A172 (cell line): ENCODE measurements at regions not wholly inside any gene's neighbourhood (a gene's known extent, or its start where the extent isn't known, plus 50 kb on each side); places are given as distances from the start of the nearest gene placed in this dataset.

Experiments used
- DNase-seq: peaks from one replicate; pipeline ENCODE4 v3.0.0-alpha.2; 2015; ENCODE audit warnings: low spot score

GRCh38 chr11:69393178-69393832 is 88.2 kb upstream of the LINC01488 start:
- DNase-seq, result no peak

GRCh38 chr11:69393865-69394233 is 87.6 kb upstream of the LINC01488 start:
- no peak for DNase-seq

GRCh38 chr11:69394234-69394868 is 87.1 kb upstream of the LINC01488 start:
- no peak for DNase-seq

DNA sequence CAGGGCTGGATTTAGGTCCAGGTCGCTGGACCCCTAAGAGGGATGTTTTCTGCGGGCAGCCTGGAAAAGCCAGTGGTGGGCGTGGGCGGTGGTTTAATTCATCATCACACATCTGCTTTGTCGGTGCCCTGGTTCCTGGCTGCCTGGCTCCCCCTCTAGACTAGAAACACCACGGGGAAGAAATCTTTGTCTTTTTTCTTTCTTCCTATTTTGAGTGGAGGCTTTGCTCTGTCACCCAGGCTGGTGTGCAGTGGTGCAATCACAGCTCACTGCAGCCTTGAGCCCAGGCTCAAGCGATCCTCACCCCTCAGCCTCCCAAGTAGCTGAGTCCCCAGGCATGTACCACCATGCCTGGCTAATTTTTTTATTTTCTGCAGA is 86.6 kb upstream of the LINC01488 start:
- DNase-seq, result no peak

- no peak for DNase-seq
Measured at GRCh38 chr11:69395287-69395686, 86.2 kb upstream of the LINC01488 start.

DNA sequence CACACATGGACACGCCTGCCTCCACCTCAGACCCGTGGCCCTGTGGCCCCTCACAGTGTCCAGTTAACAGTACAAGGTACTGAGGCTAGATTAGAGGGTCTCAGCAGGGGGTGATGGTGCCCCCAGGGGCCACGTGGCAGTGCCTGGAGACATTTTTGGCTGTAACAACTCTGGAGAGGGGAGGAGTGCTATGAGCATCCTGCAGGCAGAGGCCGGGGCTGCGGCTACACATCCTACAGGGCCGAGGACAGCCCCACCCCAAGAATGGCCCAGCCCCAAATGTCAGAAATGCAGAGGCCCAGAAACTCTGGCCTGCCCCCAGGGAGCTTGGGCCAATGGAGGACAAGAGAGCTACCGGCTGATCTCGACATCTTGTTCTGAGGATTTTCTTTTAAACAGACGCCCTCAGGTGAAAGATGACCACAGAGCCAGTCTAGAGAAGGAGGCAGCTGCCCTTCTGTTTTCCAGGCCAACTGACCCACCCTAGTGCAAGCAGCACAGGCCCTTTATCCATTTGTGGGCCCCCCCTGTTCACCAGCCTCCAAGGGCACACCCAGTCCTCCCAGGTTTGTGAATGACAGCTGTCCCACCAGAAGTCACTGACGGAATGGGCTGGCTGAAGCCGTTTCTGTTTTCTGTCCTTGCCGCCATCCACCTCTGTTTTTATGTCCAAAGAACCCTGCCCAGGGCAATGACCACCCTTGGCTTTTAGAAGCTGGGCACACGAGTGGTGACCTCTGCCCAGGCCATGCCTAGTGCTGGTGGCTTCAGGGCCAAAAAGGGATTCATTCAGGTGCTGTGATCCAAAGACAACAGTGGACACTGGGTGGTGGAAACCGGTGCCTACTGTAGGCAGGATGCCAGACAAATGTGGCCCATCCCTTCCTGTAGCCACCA is 85.2 kb upstream of the LINC01488 start:
- no peak for DNase-seq

DNA sequence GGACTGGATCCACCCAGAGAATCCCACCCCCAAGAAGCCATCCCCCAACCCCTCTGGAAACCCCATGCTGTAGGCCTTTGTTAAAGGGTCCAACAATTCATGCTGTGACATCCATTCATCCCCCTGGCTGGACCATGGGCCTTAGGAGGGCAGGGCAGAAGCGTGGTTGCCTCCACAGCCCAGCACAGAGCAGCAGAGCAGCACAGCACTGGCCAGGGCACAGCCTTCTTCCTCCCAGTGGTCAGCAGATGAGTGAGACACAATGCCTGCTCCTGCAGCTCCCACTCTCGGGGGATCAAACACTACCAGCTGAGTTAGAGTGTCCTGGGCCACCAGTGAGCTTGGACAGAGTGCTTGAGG is 84.5 kb upstream of the LINC01488 start:
- no peak for DNase-seq

DNA sequence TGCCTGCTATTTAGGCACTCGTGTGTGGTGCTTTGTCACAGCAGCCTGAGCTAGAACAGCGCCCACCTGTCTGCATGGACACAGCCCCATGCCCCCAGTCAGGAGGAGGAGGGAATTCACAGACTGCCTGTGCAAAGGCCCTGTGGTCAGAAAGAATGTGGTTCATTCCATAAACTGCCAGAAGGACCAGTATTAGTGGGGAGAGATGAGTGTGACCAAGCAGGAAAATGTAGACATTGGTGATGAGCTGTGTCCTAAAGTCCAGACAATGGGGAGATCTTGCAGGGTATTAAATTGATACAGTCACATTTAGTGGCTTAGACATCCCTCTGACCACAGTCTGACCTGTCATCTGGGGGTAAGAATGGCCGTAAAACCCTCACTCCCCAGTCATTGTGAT is 83.7 kb upstream of the LINC01488 start:
- no peak for DNase-seq

GRCh38 chr11:69398529-69399492 is 82.7 kb upstream of the LINC01488 start:
- DNase-seq, result peak; percentile 79

DNA sequence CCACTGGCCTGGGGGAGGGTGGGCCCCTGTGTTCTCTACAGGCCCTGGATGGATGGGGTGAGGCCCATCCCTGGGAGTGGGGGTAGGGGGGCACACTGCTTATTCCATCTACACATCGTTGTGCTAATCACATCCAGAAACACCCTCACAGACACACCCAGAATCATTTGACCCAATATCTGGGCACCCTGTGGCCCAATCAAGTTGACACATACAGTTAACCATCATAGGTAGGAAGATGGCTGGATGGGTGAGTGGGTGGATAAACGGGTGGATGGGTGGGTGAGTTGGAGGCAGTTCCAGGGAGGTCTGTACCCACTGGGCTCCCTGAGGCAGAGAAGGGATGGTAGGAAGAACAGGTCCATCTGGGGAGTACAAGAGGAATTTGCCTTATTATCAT is 81.3 kb upstream of the LINC01488 start:
- DNase-seq, result no peak

DNA sequence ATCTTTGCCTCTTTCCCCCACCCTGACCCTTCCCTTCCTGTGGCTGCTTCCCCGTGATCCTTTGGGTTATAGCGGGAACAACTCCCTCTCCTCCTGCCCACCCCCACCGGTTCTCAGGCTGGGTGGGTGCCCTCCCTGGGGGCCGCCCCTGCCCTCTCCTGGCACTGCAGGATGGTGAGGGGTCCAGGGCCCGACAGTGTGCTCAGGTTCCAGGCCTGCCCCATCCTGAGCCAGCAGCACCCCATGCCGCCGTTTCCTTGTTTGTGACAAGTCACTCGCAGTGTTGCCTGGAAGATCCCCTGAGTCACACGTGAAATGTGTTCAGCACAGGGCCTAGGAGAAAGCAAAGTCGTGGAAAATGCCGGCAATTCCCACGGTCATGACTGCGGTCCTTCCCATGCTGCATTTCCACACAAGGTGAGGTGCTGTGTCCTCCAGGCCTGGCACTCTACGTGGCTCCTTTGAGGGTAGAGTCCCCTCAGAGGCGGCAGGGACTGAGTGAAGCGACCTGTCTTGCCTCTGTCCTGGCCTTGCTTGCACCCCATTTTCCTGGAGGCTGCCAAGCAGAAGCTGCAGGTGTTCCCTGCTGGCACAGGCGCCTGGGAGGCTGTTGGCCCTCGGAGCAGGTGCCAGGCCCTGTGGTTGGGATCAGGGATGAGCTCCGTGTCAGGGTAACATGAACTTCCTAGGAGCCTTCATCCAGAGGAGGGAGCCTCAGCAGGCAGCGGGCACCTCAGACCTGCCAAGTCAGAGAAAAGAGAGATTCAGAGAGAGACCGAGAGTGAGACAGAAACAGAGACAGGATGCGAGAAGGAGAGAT is 80.5 kb upstream of the LINC01488 start:
- no peak for DNase-seq

GRCh38 chr11:69401715-69402114 is 79.7 kb upstream of the LINC01488 start:
- DNase-seq, result no peak

GRCh38 chr11:69402251-69402887 is 79.1 kb upstream of the LINC01488 start:
- DNase-seq, result no peak

DNA sequence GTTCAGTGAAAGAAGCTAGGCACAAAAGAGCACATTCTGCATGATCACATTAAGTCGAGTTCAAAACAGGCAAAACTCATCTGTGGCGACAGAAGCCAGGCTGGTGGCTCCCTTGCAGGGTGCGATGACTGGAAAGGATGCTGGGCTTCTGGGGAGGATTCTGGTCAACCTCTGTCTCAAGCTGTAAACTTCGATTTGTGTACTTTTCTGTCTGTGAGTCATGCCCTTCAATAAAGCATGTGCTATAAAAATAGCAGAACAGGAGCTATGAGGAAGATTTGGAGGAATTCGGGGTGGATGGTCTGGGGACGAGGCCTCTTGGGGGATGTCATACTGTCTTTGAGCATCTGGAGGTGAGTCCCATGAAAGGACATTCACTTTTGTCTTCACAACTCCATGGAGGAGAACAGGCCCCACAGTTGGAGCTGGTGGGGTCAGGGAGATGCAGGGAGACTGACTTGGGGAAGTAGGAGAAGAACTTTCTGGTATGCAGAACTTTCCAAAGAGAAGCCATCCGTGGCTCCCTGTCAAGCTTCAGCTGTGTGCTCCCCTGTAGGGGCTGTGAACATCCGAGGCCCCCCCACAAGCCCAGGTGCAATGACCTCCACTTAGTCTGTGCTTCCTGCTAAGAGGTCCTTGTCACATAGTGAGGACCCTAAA is 77.8 kb upstream of the LINC01488 start:
- DNase-seq, result peak; percentile 58

GRCh38 chr11:69406060-69406459 is 75.4 kb upstream of the LINC01488 start:
- no peak for DNase-seq

DNA sequence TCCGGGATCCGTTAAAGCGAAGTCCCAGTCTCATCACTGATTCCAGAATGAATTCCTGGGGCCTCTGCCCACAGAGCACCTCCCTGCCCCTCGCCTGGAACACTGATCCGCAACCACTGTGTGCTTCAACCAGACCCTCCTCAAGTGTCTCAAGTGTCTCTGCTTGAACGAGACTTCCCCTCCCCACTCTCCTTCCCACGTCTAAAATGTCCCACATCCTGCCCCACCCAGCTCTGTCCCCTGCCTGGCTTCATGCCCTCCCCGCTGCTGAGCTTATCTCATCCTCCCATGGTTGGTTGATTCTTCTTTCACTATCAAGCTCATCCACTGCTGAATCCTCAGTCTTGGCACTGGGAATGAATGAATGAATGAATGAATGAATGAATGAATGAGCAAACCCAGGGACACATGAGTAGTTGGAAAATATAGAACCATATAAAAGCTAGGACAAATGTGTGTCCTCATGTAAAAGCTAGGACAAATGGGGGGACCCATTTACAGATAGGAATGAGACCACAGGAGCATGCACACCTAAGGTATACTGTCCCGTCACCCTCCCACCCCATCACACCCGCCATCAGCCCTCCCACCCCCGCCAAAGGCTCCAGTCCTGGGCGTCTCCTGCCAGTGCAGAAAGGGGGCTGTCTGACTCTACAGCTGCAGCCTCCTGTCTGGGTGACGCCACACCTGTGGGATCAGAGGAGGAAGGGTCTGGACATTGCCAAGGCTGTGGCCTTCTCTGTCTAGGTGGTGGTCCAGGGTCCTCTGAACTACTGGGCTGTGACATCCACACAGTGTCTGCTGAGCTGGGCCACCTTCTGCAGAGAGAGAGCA is 71.4 kb upstream of the LINC01488 start:
- DNase-seq, result peak; percentile 62

GRCh38 chr11:69411257-69411924 is 70.1 kb upstream of the LINC01488 start:
- no peak for DNase-seq
